HG03039 (cell line): ENCODE measurements at regions not wholly inside any gene's neighbourhood (a gene's known extent, or its start where the extent isn't known, plus 50 kb on each side); places are given as distances from the start of the nearest gene placed in this dataset.
"Not testable (repeated sequence)": the region's sequence is repeated elsewhere in the genome, so short reads cannot be mapped to it uniquely, and the experiment has no call there.

Experiments
- ATAC-seq: cut with Tn5 transposase; IDR thresholded peaks from one replicate; pipeline ENCODE4 v1.9.1; 2021; ENCODE audit warnings: mild to moderate bottlenecking, moderate library complexity; ENCODE audit not compliant: unreplicated experiment

DNA sequence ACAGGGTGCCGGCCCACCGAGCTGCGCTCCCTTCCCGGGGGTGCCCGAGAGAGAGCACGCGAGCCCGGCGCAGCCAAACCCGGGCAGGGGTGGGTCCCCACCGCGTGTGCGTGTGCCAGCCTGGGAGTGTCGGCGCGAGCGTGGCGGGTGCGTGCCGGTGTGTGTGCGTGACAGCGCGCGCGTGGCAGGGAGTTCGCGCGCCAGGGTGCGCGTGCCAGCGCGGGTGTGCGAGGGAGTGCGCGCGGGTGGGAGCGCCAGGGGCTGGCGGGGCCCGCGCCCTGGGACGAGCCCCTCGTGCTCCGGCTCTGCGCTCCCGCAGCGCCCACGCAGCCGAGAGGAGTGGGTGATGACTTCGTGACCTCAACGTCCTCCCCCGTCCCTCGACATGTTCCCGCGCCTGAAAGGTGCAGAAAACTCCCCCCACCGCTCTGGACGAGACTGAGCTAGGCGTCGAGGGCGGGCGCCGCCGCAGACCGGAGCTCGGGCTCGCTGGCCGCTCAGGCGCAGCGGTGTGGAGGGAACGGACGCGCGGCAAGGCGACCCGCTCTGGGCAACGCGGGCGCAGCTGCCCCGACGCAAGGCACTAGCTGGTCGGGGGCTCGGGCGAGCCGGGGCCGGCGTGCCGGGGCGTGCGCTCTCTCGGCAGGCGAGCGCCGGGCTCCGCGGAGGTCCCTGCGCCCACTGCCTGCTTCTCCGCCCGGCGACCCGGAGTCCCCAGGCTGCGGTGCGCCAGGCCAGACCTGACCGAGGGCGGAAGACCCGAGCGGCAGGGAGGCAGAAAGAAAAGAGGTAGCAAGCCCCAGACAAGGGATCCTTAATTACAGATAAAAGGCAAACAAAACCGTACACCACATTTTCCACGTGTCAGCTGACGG is 582.8 kb downstream of the ZEB2 start:
- ATAC-seq, result peak; percentile 59

DNA sequence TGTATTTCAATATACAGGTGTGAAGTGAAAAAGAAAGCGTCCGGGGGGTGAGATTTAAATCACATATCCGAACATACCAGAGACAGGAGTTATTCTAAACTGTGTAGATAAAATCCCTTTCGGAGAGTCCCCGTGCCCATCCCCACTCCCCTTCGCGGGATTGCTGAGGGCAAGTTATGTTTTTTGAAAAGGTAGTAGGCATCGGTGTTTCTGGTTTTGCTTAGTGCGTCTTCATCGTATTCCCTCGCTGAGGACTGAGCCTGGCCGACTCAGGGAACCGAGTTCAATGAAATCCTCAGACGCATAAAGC is 583.4 kb downstream of the ZEB2 start:
- ATAC-seq, result no peak

DNA sequence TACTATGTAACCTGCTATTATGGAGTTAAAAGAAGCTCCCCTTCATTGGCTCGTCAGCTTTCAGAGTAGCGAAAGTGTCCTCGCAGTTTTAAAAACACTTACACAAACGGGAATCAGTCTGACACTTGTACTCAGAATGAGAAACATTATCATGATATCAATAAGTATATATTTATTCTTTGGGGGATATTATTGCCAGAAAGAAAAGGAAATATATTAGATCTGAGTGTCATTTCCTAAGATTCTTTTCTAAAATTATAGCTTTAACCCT is 584.5 kb downstream of the ZEB2 start:
- no peak for ATAC-seq

GRCh38 chr2:143934626-143935481 is 585.1 kb downstream of the ZEB2 start:
- ATAC-seq, result no peak

GRCh38 chr2:143933946-143934569 is 585.9 kb downstream of the ZEB2 start:
- ATAC-seq, result no peak

- no peak for ATAC-seq
Measured at GRCh38 chr2:143930891-143931290, 589.0 kb downstream of the ZEB2 start.

- ATAC-seq, result no peak
Measured at GRCh38 chr2:143928613-143929012, 591.3 kb downstream of the ZEB2 start.

GRCh38 chr2:143928184-143928583 is 591.7 kb downstream of the ZEB2 start:
- ATAC-seq, result no peak

DNA sequence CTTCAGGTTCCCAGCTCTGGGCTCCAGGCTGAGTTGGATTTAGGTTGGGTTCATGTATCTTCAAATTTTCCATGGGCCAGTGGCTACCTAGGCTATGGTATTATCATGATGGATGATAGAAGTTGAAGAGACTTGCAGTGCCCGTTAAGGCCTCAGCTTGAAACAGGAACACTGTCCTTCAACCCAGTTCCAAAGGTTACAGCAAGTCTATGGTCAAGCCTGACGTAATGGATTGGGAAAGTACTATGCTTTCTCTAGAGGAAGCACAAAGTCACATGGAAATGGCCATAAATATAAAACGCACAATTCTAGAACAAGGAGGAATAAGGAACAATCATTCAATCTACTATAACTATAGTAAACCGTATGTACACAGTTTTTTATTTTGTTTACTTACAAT is 593.2 kb downstream of the ZEB2 start:
- ATAC-seq, result no peak

DNA sequence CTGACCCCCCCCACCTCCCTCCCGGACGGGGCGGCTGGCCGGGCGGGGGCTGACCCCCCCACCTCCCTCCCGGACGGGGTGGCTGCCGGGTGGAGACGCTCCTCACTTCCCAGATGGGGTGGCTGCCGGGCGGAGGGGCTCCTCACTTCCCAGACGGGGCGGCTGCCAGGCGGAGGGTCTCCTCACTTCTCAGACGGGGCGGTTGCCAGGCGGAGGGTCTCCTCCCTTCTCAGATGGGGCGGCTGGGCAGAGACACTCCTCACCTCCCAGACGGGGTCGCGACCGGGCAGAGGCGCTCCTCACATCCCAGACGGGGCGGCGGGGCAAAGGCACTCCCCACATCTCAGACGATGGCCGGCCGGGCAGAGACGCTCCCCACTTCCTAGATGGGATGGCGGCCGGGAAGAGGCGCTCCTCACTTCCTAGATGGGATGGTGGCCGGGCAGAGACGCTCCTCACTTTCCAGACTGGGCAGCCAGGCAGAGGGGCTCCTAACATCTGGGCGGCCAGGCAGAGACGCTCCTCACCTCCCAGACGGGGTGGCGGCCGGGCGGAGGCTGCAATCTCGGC is 597.6 kb downstream of the ZEB2 start:
- not testable (repeated sequence) for ATAC-seq

- ATAC-seq, result no peak
Measured at GRCh38 chr2:143918465-143918989, 601.4 kb downstream of the ZEB2 start.

GRCh38 chr2:143916781-143917180 is 603.1 kb downstream of the ZEB2 start:
- ATAC-seq, result no peak

- ATAC-seq, result no peak
Measured at GRCh38 chr2:143909577-143910353, 610.2 kb downstream of the ZEB2 start.

DNA sequence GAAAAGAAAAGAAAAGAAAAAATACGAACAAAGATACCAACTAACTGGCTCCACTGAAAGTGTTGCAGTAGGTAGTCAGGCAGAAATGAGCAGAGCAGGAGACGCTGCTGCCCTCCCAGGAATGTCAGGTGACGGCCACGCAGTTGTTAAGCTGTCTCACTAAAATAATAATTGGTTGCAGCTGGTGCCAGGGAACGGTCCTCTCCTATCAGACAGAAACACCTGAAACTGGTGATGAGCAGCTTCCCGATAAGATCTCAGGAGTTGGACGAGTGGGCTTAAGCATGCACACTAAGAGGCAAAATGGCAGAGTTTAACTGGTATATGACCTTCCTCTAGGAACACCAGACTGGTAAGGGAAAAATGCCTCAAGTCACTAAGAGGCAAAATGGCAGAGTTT is 611.1 kb downstream of the ZEB2 start:
- no peak for ATAC-seq

DNA sequence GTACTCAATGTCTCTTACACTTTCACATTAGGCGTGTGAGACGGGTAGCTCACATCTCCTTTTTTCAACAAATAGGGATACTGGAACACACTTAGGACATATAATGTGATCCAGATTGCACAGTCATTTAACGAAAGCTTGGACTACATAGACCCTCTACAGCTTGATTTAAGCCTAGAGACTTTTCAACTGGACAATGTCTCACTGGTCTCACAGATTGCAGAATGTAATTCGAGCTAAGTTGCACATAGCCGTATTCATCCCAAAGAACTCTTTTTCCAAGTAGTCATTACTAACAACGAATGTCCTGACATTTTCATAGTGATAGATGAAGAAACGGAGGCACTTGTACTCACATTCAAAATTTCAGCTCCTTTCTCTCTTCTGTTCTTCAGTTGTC is 612.1 kb downstream of the ZEB2 start:
- no peak for ATAC-seq

DNA sequence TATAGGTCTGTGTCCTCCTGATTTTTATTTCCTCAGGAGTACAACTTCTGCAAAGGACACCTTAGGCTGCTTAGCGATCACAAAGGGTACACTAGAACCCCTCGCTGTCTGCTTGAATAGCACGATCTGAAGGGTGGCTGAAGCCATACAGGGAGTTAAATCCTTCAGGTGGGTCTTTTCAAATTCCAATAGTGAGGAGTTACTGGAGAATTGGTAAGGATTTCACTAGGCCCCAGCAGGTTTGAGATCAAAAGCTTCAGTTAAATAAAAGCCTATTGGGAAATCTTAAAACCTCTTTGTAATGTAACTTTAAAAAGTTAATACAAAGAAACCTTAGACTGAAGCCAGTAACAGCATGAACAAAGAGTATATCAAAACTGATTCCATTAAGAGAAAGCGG is 613.1 kb downstream of the ZEB2 start:
- ATAC-seq, result no peak

DNA sequence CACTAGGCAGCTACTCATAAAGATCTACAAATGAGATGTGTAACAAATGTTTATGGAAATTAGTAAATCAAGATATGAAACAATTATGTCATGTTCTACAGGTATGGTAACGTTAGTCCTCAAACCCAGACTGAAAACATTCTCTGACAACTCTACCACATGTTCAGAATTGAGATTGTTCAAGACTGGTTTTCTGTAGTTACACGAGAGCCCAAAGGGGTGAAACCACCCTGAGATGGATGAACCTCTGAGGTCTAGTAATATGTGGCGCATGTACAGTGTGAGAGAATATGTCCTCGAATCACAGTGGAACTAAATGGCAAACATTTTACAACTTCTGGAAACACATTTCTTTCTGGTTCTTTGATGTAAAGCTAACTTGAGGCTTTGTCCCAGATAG is 614.3 kb downstream of the ZEB2 start:
- no peak for ATAC-seq

GRCh38 chr2:143903172-143903856 is 616.6 kb downstream of the ZEB2 start:
- no peak for ATAC-seq

GRCh38 chr2:143901185-143901842 is 618.6 kb downstream of the ZEB2 start:
- ATAC-seq, result peak; percentile 86

GRCh38 chr2:143899987-143900386 is 619.9 kb downstream of the ZEB2 start:
- no peak for ATAC-seq
